Stomach (tissue), 4 donors: ENCODE measurements at regions not wholly inside any gene's neighbourhood (a gene's known extent, or its start where the extent isn't known, plus 50 kb on each side); places are given as distances from the start of the nearest gene placed in this dataset.

Experiments
- EP300 ChIP-seq: sonication (generic); formaldehyde crosslinking; IDR thresholded peaks from one replicate; pipeline ENCODE4 v1.6.1; 2017; ENCODE audit warnings: antibody characterized with exemption
- POLR2A ChIP-seq, 4 donors: fragments of 450-650 bp; IDR thresholded peaks; one replicate each; pipeline ENCODE4 v1.6.1; 2016; ENCODE audit warnings: antibody characterized with exemption in 4 of 4, control low read depth in 2 of 4, mild to moderate bottlenecking in 1 of 4, moderate library complexity in 1 of 4
- POLR2AphosphoS5 ChIP-seq, 3 donors: sonication (generic); formaldehyde crosslinking; IDR thresholded peaks; one replicate each; pipeline ENCODE4 v1.6.1; 2016; ENCODE audit warnings: antibody characterized with exemption in 3 of 3
- TF ChIP-seq, protein P1 (sequence below), 7 experiments: fragments of 450-650 bp in 4 of 7; fragments of 200-600 bp in 3 of 7; sonication (generic) in 3 of 7; IDR thresholded peaks; one replicate each; pipeline ENCODE4 v1.5.1; 2016 to 2019; ENCODE audit warnings: antibody characterized with exemption in 7 of 7, control low read depth in 2 of 7, mild to moderate bottlenecking in 1 of 7

DNA sequence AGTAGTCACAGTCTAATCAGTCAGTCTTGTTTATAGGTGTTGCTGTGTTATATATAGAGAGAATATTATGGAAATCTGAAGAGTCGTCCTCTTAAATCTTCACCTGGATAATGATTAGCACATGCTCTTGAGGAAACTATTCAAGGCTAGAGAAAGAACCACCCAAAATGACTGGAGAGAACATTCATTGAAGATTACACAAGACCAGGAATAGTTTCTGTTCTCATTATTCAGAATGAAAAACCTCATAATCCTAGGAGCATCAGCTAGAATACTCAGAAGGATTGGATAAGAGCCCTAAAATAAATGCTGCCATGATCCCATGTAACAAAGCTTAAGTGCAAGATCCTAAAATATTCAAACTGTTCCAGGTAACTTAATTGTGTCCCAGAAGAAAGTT, 278.2 kb upstream of the PREP start:
- TF ChIP-seq, protein P1, sequence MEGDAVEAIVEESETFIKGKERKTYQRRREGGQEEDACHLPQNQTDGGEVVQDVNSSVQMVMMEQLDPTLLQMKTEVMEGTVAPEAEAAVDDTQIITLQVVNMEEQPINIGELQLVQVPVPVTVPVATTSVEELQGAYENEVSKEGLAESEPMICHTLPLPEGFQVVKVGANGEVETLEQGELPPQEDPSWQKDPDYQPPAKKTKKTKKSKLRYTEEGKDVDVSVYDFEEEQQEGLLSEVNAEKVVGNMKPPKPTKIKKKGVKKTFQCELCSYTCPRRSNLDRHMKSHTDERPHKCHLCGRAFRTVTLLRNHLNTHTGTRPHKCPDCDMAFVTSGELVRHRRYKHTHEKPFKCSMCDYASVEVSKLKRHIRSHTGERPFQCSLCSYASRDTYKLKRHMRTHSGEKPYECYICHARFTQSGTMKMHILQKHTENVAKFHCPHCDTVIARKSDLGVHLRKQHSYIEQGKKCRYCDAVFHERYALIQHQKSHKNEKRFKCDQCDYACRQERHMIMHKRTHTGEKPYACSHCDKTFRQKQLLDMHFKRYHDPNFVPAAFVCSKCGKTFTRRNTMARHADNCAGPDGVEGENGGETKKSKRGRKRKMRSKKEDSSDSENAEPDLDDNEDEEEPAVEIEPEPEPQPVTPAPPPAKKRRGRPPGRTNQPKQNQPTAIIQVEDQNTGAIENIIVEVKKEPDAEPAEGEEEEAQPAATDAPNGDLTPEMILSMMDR (IDR thresholded peaks at IDR 0.05), result no peak
- TF ChIP-seq POLR2AphosphoS5 (IDR thresholded peaks at IDR 0.05) (no peak), POLR2A (IDR thresholded peaks at IDR 0.05) (no peak), EP300 (no peak)
